OCI-LY3 (cell line): ENCODE measurements at regions not wholly inside any gene's neighbourhood (a gene's known extent, or its start where the extent isn't known, plus 50 kb on each side); places are given as distances from the start of the nearest gene placed in this dataset.

Source experiments
- H2AFZ ChIP-seq: fragments of 200-600, 300-600 bp; shearing (Covaris generic); 2 replicates; pipeline ENCODE4 v1.6.0; 2014; ENCODE audit warnings: antibody characterized with exemption, low read depth, low read length
- H3K27ac ChIP-seq: fragments of 200-600, 300-600 bp; sonication (generic); 2 replicates; pipeline ENCODE4 v1.5.1; 2014; ENCODE audit warnings: mild to moderate bottlenecking, low read length, moderate library complexity, mixed read lengths
- H3K27me3 ChIP-seq: fragments of 200-600, 300-600 bp; sonication (generic); 2 replicates; pipeline ENCODE4 v1.6.1; 2014; ENCODE audit warnings: low read depth, low read length, mixed read lengths
- H3K36me3 ChIP-seq: fragments of 200-600, 300-600 bp; sonication (generic); replicated peaks from 2 replicates; pipeline ENCODE3; 2014; ENCODE audit warnings: low read depth, low read length, mixed read lengths
- H3K4me1 ChIP-seq: fragments of 300-600, 200-600 bp; sonication (generic); 2 replicates; pipeline ENCODE4 v1.6.1; 2014; ENCODE audit warnings: low read length, mixed read lengths
- H3K4me2 ChIP-seq: fragments of 200-600, 300-600 bp; sonication (generic); 2 replicates; pipeline ENCODE4 v1.6.1; 2014; ENCODE audit warnings: low read length, mixed read lengths
- H3K4me3 ChIP-seq: fragments of 300-600, 200-600 bp; sonication (generic); 2 replicates; pipeline ENCODE4 v1.5.1; 2014; ENCODE audit warnings: antibody characterized with exemption, mild to moderate bottlenecking, low read length, moderate library complexity
- H3K79me2 ChIP-seq: fragments of 300-600, 200-600 bp; shearing (Covaris generic); 2 replicates; pipeline ENCODE4 v1.6.1; 2014; ENCODE audit warnings: mild to moderate bottlenecking, low read length, mixed read lengths
- H3K9ac ChIP-seq: fragments of 300-600, 200-600 bp; shearing (Covaris generic); 2 replicates; pipeline ENCODE4 v1.6.0; 2014; ENCODE audit warnings: mild to moderate bottlenecking, low read length, moderate library complexity
- H3K9me3 ChIP-seq: fragments of 200-600, 300-600 bp; shearing (Covaris generic); 2 replicates; pipeline ENCODE4 v1.6.1; 2014; ENCODE audit warnings: low read length, mixed read lengths; ENCODE audit not compliant: insufficient read depth
- H4K20me1 ChIP-seq: fragments of 200-600, 300-600 bp; sonication (generic); 2 replicates; pipeline ENCODE4 v1.6.1; 2016; ENCODE audit warnings: low read length, mixed read lengths; ENCODE audit not compliant: insufficient read depth
- CTCF ChIP-seq: fragments of 200-600, 300-600 bp; sonication (generic); IDR thresholded peaks from 2 replicates; pipeline ENCODE4 v1.5.1; 2014; ENCODE audit warnings: antibody characterized with exemption, low read length, low read depth
- EZH2phosphoT487 ChIP-seq: fragments of 200-600 bp; shearing (Covaris generic); IDR thresholded peaks from 2 replicates; pipeline ENCODE4 v1.6.1; 2018; ENCODE audit warnings: antibody characterized with exemption, mixed run types, low read depth

DNA sequence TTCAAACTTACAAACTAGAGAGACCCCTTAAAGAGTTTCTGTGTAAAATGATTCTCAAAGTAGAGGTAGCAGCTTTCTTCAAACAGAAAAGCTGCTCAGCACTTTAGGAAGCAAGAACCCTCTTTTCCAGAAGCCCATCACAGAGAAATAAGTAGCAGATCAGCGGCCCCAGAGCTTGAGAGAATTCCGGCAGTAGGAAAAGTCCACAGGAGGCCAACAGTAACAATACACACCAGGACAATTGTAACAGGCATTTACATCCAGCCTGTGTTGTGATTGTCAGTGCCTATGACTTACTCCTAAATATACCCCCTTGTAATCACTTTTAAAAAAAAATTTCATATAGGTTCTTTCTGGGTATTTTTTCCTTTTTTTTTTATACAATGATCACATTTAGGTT, 161.4 kb upstream of the ACVR2A start:
- TF ChIP-seq EZH2phosphoT487 (no peak), CTCF (no peak)
- no peaks in the 10 kb centered on the region for H3K4me1 ChIP-seq
- no peak overlapping the region for H3K9ac ChIP-seq
- no peaks in the 10 kb centered on the region for H3K9me3 ChIP-seq
- no peaks in the 10 kb centered on the region for H3K27me3 ChIP-seq
- no peak overlapping the region for H3K4me3 ChIP-seq
- no peaks in the 10 kb centered on the region for H3K36me3 ChIP-seq
- no peaks in the 10 kb centered on the region for H4K20me1 ChIP-seq
- H3K79me2 ChIP-seq, result no peaks in the 10 kb centered on the region
- no peak overlapping the region for H3K4me2 ChIP-seq
- no peak overlapping the region for H2AFZ ChIP-seq
- no peak overlapping the region for H3K27ac ChIP-seq

- Histone ChIP-seq H3K9me3 (no peaks in the 10 kb centered on the region), H3K79me2 (no peaks in the 10 kb centered on the region), H2AFZ (no peak overlapping the region), H3K36me3 (no peaks in the 10 kb centered on the region), H3K4me2 (no peak overlapping the region), H3K4me3 (no peak overlapping the region), H3K27ac (no peak overlapping the region), H4K20me1 (no peaks in the 10 kb centered on the region), H3K4me1 (no peaks in the 10 kb centered on the region), H3K9ac (no peak overlapping the region), H3K27me3 (no peaks in the 10 kb centered on the region)
- TF ChIP-seq EZH2phosphoT487, result no peak
- TF ChIP-seq CTCF, result no peak
Observed at GRCh38 chr2:147681093-147681492, 163.7 kb upstream of the ACVR2A start.

- Histone ChIP-seq H3K4me1 (no peaks in the 10 kb centered on the region), H3K27ac (no peak overlapping the region), H3K4me2 (no peak overlapping the region), H2AFZ (no peak overlapping the region), H3K27me3 (no peaks in the 10 kb centered on the region), H3K79me2 (no peaks in the 10 kb centered on the region), H3K9ac (no peak overlapping the region), H3K9me3 (no peaks in the 10 kb centered on the region), H4K20me1 (no peaks in the 10 kb centered on the region), H3K4me3 (no peak overlapping the region), H3K36me3 (no peaks in the 10 kb centered on the region)
- TF ChIP-seq CTCF (no peak), EZH2phosphoT487 (no peak)
Observed at GRCh38 chr2:147679955-147680531, 164.8 kb upstream of the ACVR2A start.

GRCh38 chr2:147679191-147679954, 165.5 kb upstream of the ACVR2A start:
- H2AFZ ChIP-seq, result no peak overlapping the region

More at GRCh38 chr2:147679191-147679954, 165.5 kb upstream of the ACVR2A start:
- no peak overlapping the region for H3K9ac ChIP-seq
- H3K79me2 ChIP-seq, result no peaks in the 10 kb centered on the region
- no peaks in the 10 kb centered on the region for H3K9me3 ChIP-seq
- no peak overlapping the region for H3K4me3 ChIP-seq
- no peak for TF ChIP-seq EZH2phosphoT487
- no peak for TF ChIP-seq CTCF
- H3K36me3 ChIP-seq, result no peaks in the 10 kb centered on the region
- H3K27ac ChIP-seq, result no peak overlapping the region
- no peak overlapping the region for H3K4me2 ChIP-seq
- no peaks in the 10 kb centered on the region for H4K20me1 ChIP-seq
- no peaks in the 10 kb centered on the region for H3K27me3 ChIP-seq
- no peaks in the 10 kb centered on the region for H3K4me1 ChIP-seq
